Smooth muscle cell (in vitro differentiated cells): ENCODE measurements at regions not wholly inside any gene's neighbourhood (a gene's known extent, or its start where the extent isn't known, plus 50 kb on each side); places are given as distances from the start of the nearest gene placed in this dataset.

Experiments
- DNase-seq: peaks from one replicate; lab custom pipeline; 2025; ENCODE audit not compliant: unreplicated experiment; lab: John Stamatoyannopoulos, UW
- H2AFZ ChIP-seq: fragments of 200-600 bp; sonication (generic); 2 replicates; pipeline ENCODE4 v1.6.0; 2016; ENCODE audit warnings: antibody characterized with exemption, low read depth, mild to moderate bottlenecking
- H3F3A ChIP-seq: fragments of 200-600 bp; sonication (generic); 2 replicates; pipeline ENCODE4 v1.6.0; 2017; ENCODE audit warnings: antibody characterized with exemption, low read depth
- H3K27ac ChIP-seq: fragments of 200-600 bp; sonication (generic); 2 replicates; pipeline ENCODE4 v1.5.1; 2016; ENCODE audit warnings: low read depth, mild to moderate bottlenecking
- H3K27me3 ChIP-seq: fragments of 200-600 bp; sonication (generic); 2 replicates; pipeline ENCODE4 v1.6.1; 2016; ENCODE audit warnings: low read depth, mild to moderate bottlenecking
- H3K36me3 ChIP-seq: fragments of 200-600 bp; sonication (generic); 2 replicates; pipeline ENCODE4 v1.5.1; 2016; ENCODE audit warnings: low read depth
- H3K4me1 ChIP-seq: fragments of 200-600 bp; sonication (generic); 2 replicates; pipeline ENCODE4 v1.5.1; 2016; ENCODE audit warnings: low read depth
- H3K4me2 ChIP-seq: fragments of 200-600 bp; sonication (generic); 2 replicates; pipeline ENCODE4 v1.6.0; 2016; ENCODE audit warnings: mild to moderate bottlenecking
- H3K4me3 ChIP-seq: fragments of 200-600 bp; sonication (generic); 2 replicates; pipeline ENCODE4 v1.5.1; 2016; ENCODE audit warnings: mild to moderate bottlenecking
- H3K79me2 ChIP-seq: fragments of 200-600 bp; sonication (generic); 2 replicates; pipeline ENCODE4 v1.6.0; 2016; ENCODE audit warnings: low read depth, mild to moderate bottlenecking
- H3K9ac ChIP-seq: fragments of 200-600 bp; sonication (generic); 2 replicates; pipeline ENCODE4 v1.6.0; 2016; ENCODE audit warnings: low read depth
- H3K9me3 ChIP-seq: fragments of 200-600 bp; sonication (generic); replicated peaks from 2 replicates; pipeline ENCODE4 v1.5.1; 2016; ENCODE audit warnings: low read depth
- H4K20me1 ChIP-seq: fragments of 200-600 bp; sonication (generic); 2 replicates; pipeline ENCODE4 v1.6.0; 2016; ENCODE audit warnings: low read depth
- CTCF ChIP-seq: fragments of 200-600 bp; sonication (generic); IDR thresholded peaks from 2 replicates; pipeline ENCODE4 v1.5.1; 2017; ENCODE audit warnings: borderline replicate concordance, mild to moderate bottlenecking, antibody characterized with exemption; ENCODE audit not compliant: insufficient read depth, poor library complexity, severe bottlenecking
- WGBS: methylation state at CpG from one replicate; pipeline ENCODE4 v1.1.7; 2016; ENCODE audit warnings: low lambda C conversion rate; 5-methylcytosine and 5-hydroxymethylcytosine counted together

DNA sequence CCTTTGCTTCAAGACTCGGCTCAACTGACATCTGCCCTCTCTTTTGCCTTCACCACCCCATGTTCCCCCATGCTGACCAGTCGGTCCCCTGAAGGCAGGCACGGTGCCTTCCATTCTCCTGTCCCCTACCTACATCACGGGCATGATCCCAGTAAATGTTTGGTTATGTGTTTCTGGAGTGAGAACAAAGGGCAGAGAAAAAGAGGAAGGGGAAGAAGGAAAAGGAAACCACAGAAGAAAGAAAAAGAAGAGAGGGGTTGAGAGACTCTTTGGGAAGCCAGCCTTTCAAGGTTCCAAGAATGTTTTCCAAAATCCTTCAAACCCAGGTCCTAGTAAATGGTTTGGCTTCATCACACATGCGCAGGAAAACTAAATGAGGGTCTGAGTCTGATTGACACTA lies 84.9 kb downstream of the CDC7 start:
- no peak overlapping the region for H2AFZ ChIP-seq
- H3K79me2 ChIP-seq = no peaks in the 10 kb centered on the region
- no peak for TF ChIP-seq CTCF
- H3K9ac ChIP-seq = no peak overlapping the region
- no peak overlapping the region for H3K27ac ChIP-seq
- no peaks in the 10 kb centered on the region for H4K20me1 ChIP-seq
- H3K27me3 ChIP-seq = no peaks in the 10 kb centered on the region
- no peak for DNase-seq
- no peak overlapping the region for H3K4me2 ChIP-seq
- H3K4me3 ChIP-seq = no peak overlapping the region
- no peaks in the 10 kb centered on the region for H3K36me3 ChIP-seq
- 83% methylated on average over 5 of the region's 5 CpGs for WGBS
- H3K9me3 ChIP-seq = no peaks in the 10 kb centered on the region
- H3K4me1 ChIP-seq = peaks cover 1% of the 10 kb centered on the region
- peaks cover 14% of the 10 kb centered on the region for H3F3A ChIP-seq

- no peak for TF ChIP-seq CTCF
- H2AFZ ChIP-seq = no peak overlapping the region
- H3K27ac ChIP-seq = no peak overlapping the region
- H3K9me3 ChIP-seq = no peaks in the 10 kb centered on the region
- H3K9ac ChIP-seq = no peak overlapping the region
- no peaks in the 10 kb centered on the region for H4K20me1 ChIP-seq
- no peaks in the 10 kb centered on the region for H3K27me3 ChIP-seq
- no peaks in the 10 kb centered on the region for H3K79me2 ChIP-seq
- peaks cover 6% of the 10 kb centered on the region for H3K4me1 ChIP-seq
- no peaks in the 10 kb centered on the region for H3K36me3 ChIP-seq
- H3K4me2 ChIP-seq = no peak overlapping the region
- DNase-seq = no peak
- 10% methylated on average over 7 of the region's 7 CpGs for WGBS
- H3F3A ChIP-seq = peaks cover 14% of the 10 kb centered on the region
- no peak overlapping the region for H3K4me3 ChIP-seq
These were observed 85.3 kb downstream of the CDC7 start for GRCh38 chr1:91585982-91586381.

GRCh38 chr1:91589437-91589836 lies 88.8 kb downstream of the CDC7 start:
- Histone ChIP-seq H3K79me2 (no peaks in the 10 kb centered on the region), H3K27me3 (no peaks in the 10 kb centered on the region), H4K20me1 (no peaks in the 10 kb centered on the region), H3F3A (peaks cover 12% of the 10 kb centered on the region), H3K9me3 (no peaks in the 10 kb centered on the region), H3K36me3 (no peaks in the 10 kb centered on the region), H3K9ac (no peak overlapping the region), H3K27ac (peak overlapping the region; percentile 29), H3K4me3 (no peak overlapping the region), H2AFZ (peak overlapping the region; percentile 23), H3K4me2 (peak overlapping the region; percentile 5), H3K4me1 (peaks cover 19% of the 10 kb centered on the region)
- no peak for TF ChIP-seq CTCF
- DNase-seq = no peak

GRCh38 chr1:91591175-91591974 lies 90.7 kb downstream of the CDC7 start:
- 52% methylated on average over 13 of the region's 13 CpGs for WGBS
- Histone ChIP-seq H2AFZ (no peak overlapping the region), H3K79me2 (no peaks in the 10 kb centered on the region), H3K36me3 (no peaks in the 10 kb centered on the region), H3K27me3 (no peaks in the 10 kb centered on the region), H3F3A (peaks cover 6% of the 10 kb centered on the region), H4K20me1 (no peaks in the 10 kb centered on the region), H3K4me1 (peaks cover 22% of the 10 kb centered on the region), H3K9ac (no peak overlapping the region), H3K4me2 (peak overlapping the region; percentile 78), H3K9me3 (no peaks in the 10 kb centered on the region), H3K27ac (no peak overlapping the region), H3K4me3 (no peak overlapping the region)
- DNase-seq = no peak
- TF ChIP-seq CTCF = no peak
